ENCODE measurements at regions not wholly inside any gene's neighbourhood (a gene's known extent, or its start where the extent isn't known, plus 50 kb on each side); places are given as distances from the start of the nearest gene placed in this dataset.

GRCh38 chr2:180291552-180292421, 284.7 kb upstream of the CWC22 start:
- Histone ChIP-seq H3K9me2 (replicated peaks; ENCODE audit: insufficient read depth, low read length) (no peaks in the 10 kb centered on the region), H3K36me3 (replicated peaks; ENCODE audit: insufficient read depth, low read length) (no peaks in the 10 kb centered on the region), H3K27me3 (replicated peaks; ENCODE audit: insufficient read depth, low read length) (no peaks in the 10 kb centered on the region), H3K27ac (ENCODE audit: low read length) (no peak overlapping the region), H4K20me1 (ENCODE audit: insufficient read depth, low read length) (no peaks in the 10 kb centered on the region), H3K4me1 (ENCODE audit: low read length) (no peaks in the 10 kb centered on the region), H3K9ac (ENCODE audit: low read length) (no peak overlapping the region), H3F3A (ENCODE audit: insufficient read depth, low read length) (no peaks in the 10 kb centered on the region), H2AFZ (ENCODE audit: low read length) (no peak overlapping the region), H3K4me2 (ENCODE audit: low read depth, low read length) (no peak overlapping the region), H3K9me3 (replicated peaks; ENCODE audit: insufficient read depth, low read length) (no peaks in the 10 kb centered on the region), H3K4me3 (ENCODE audit: low read length) (no peak overlapping the region), H3K79me2 (ENCODE audit: low read length) (no peaks in the 10 kb centered on the region)
- TF ChIP-seq EZH2phosphoT487 (IDR thresholded peaks at IDR 0.05; ENCODE audit: low read length): no peak
- TF ChIP-seq CTCF (IDR thresholded peaks at IDR 0.05; ENCODE audit: low read length): no peak
- TF ChIP-seq EZH2 (optimal IDR thresholded peaks at IDR 0.05; ENCODE audit: low read depth, low read length): no peak
- no peak for DNase-seq

- Histone ChIP-seq H3K4me3 (ENCODE audit: low read length) (no peak overlapping the region), H4K20me1 (ENCODE audit: insufficient read depth, low read length) (no peaks in the 10 kb centered on the region), H3K4me2 (ENCODE audit: low read depth, low read length) (no peak overlapping the region), H3K27me3 (replicated peaks; ENCODE audit: insufficient read depth, low read length) (no peaks in the 10 kb centered on the region), H3K79me2 (ENCODE audit: low read length) (no peaks in the 10 kb centered on the region), H3K4me1 (ENCODE audit: low read length) (no peaks in the 10 kb centered on the region), H3K9me3 (replicated peaks; ENCODE audit: insufficient read depth, low read length) (no peaks in the 10 kb centered on the region), H2AFZ (ENCODE audit: low read length) (no peak overlapping the region), H3K9me2 (replicated peaks; ENCODE audit: insufficient read depth, low read length) (no peaks in the 10 kb centered on the region), H3K27ac (ENCODE audit: low read length) (no peak overlapping the region), H3F3A (ENCODE audit: insufficient read depth, low read length) (no peaks in the 10 kb centered on the region), H3K36me3 (replicated peaks; ENCODE audit: insufficient read depth, low read length) (no peaks in the 10 kb centered on the region), H3K9ac (ENCODE audit: low read length) (no peak overlapping the region)
- DNase-seq: no peak
- no peak for TF ChIP-seq CTCF (IDR thresholded peaks at IDR 0.05; ENCODE audit: low read length)
- TF ChIP-seq EZH2phosphoT487 (IDR thresholded peaks at IDR 0.05; ENCODE audit: low read length): no peak
- no peak for TF ChIP-seq EZH2 (optimal IDR thresholded peaks at IDR 0.05; ENCODE audit: low read depth, low read length)
These were observed 284.0 kb upstream of the CWC22 start for GRCh38 chr2:180291060-180291459.

GRCh38 chr2:180289627-180290026, 282.5 kb upstream of the CWC22 start:
- Histone ChIP-seq H3K4me3 (ENCODE audit: low read length) (no peak overlapping the region), H3K9me3 (replicated peaks; ENCODE audit: insufficient read depth, low read length) (no peaks in the 10 kb centered on the region), H3K9ac (ENCODE audit: low read length) (no peak overlapping the region), H3F3A (ENCODE audit: insufficient read depth, low read length) (no peaks in the 10 kb centered on the region), H3K27me3 (replicated peaks; ENCODE audit: insufficient read depth, low read length) (no peaks in the 10 kb centered on the region), H4K20me1 (ENCODE audit: insufficient read depth, low read length) (no peaks in the 10 kb centered on the region), H3K27ac (ENCODE audit: low read length) (no peak overlapping the region), H2AFZ (ENCODE audit: low read length) (no peak overlapping the region), H3K79me2 (ENCODE audit: low read length) (no peaks in the 10 kb centered on the region), H3K4me1 (ENCODE audit: low read length) (no peaks in the 10 kb centered on the region), H3K36me3 (replicated peaks; ENCODE audit: insufficient read depth, low read length) (no peaks in the 10 kb centered on the region), H3K4me2 (ENCODE audit: low read depth, low read length) (no peak overlapping the region), H3K9me2 (replicated peaks; ENCODE audit: insufficient read depth, low read length) (no peaks in the 10 kb centered on the region)
- DNase-seq: no peak
- no peak for TF ChIP-seq EZH2 (optimal IDR thresholded peaks at IDR 0.05; ENCODE audit: low read depth, low read length)
- no peak for TF ChIP-seq CTCF (IDR thresholded peaks at IDR 0.05; ENCODE audit: low read length)
- TF ChIP-seq EZH2phosphoT487 (IDR thresholded peaks at IDR 0.05; ENCODE audit: low read length): no peak
